ENCODE measurements at regions not wholly inside any gene's neighbourhood (a gene's known extent, or its start where the extent isn't known, plus 50 kb on each side); places are given as distances from the start of the nearest gene placed in this dataset.

DNA sequence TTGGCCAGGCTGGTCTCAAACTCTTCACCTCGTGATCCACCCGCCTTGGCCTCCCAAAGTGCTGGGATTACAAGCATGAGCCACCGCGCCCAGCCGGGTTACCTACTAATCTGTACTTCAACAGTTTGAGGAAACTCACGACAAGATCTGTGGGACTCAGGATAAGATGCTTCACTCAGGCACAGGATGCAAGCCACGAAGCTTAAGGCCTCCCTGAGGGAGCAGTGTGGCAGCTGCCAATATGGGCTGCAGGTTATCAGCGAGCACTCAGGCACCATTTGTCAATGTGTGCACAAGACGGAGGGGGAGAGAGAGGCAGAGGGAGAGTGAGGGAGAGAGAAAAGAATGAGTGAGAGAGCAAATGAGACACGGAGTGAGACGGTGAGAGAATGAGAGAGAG lies 173.6 kb upstream of the RAB6C start:
- TF ChIP-seq, protein P1, sequence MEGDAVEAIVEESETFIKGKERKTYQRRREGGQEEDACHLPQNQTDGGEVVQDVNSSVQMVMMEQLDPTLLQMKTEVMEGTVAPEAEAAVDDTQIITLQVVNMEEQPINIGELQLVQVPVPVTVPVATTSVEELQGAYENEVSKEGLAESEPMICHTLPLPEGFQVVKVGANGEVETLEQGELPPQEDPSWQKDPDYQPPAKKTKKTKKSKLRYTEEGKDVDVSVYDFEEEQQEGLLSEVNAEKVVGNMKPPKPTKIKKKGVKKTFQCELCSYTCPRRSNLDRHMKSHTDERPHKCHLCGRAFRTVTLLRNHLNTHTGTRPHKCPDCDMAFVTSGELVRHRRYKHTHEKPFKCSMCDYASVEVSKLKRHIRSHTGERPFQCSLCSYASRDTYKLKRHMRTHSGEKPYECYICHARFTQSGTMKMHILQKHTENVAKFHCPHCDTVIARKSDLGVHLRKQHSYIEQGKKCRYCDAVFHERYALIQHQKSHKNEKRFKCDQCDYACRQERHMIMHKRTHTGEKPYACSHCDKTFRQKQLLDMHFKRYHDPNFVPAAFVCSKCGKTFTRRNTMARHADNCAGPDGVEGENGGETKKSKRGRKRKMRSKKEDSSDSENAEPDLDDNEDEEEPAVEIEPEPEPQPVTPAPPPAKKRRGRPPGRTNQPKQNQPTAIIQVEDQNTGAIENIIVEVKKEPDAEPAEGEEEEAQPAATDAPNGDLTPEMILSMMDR (IDR thresholded peaks at IDR 0.05 in 4 of 5, conservative IDR thresholded peaks at IDR 0.05 in 1 of 5) = no peak
- no peak for TF ChIP-seq POLR2A (IDR thresholded peaks at IDR 0.05)
